ENCODE measurements at regions not wholly inside any gene's neighbourhood (a gene's known extent, or its start where the extent isn't known, plus 50 kb on each side); places are given as distances from the start of the nearest gene placed in this dataset.

- no peak for TF ChIP-seq CTCF (IDR thresholded peaks at IDR 0.05)
- no peak for TF ChIP-seq POLR2A (IDR thresholded peaks at IDR 0.05)
Observed at GRCh38 chr22:35191412-35191811, 65.9 kb upstream of the HMGXB4 start.
